IPS-18a (cell line): ENCODE measurements at regions not wholly inside any gene's neighbourhood (a gene's known extent, or its start where the extent isn't known, plus 50 kb on each side); places are given as distances from the start of the nearest gene placed in this dataset.

Experiments
- H3K27ac ChIP-seq: one replicate; pipeline ENCODE4 v1.5.1; 2013; ENCODE audit warnings: low read length
- H3K27me3 ChIP-seq: one replicate; pipeline ENCODE4 v1.6.1; 2013; ENCODE audit warnings: mild to moderate bottlenecking, low read length; ENCODE audit not compliant: control insufficient read depth, insufficient read depth
- H3K36me3 ChIP-seq: one replicate; pipeline ENCODE4 v1.6.1; 2013; ENCODE audit warnings: low read depth, low read length; ENCODE audit not compliant: control insufficient read depth
- H3K4me1 ChIP-seq: one replicate; pipeline ENCODE4 v1.6.1; 2013; ENCODE audit warnings: low read depth, low read length; ENCODE audit not compliant: control insufficient read depth
- H3K4me3 ChIP-seq: one replicate; pipeline ENCODE4 v1.5.1; 2013; ENCODE audit warnings: low read length
- H3K9ac ChIP-seq: one replicate; pipeline ENCODE4 v1.6.1; 2013; ENCODE audit warnings: mild to moderate bottlenecking, low read length, moderate library complexity
- H3K9me3 ChIP-seq: one replicate; pipeline ENCODE4 v1.6.1; 2013; ENCODE audit warnings: low read depth, low read length; ENCODE audit not compliant: control insufficient read depth

- Histone ChIP-seq H3K9me3 (no peaks in the 10 kb centered on the region), H3K36me3 (no peaks in the 10 kb centered on the region), H3K27ac (no peak overlapping the region), H3K4me3 (no peak overlapping the region), H3K4me1 (peaks cover 7% of the 10 kb centered on the region), H3K9ac (no peak overlapping the region), H3K27me3 (no peaks in the 10 kb centered on the region)
These were observed 651.6 kb upstream of the TBX3 start for GRCh38 chr12:115335594-115335993.

- Histone ChIP-seq H3K4me1 (peaks cover 7% of the 10 kb centered on the region), H3K9ac (no peak overlapping the region), H3K9me3 (no peaks in the 10 kb centered on the region), H3K27me3 (no peaks in the 10 kb centered on the region), H3K27ac (no peak overlapping the region), H3K4me3 (no peak overlapping the region), H3K36me3 (no peaks in the 10 kb centered on the region)
These were observed 651.1 kb upstream of the TBX3 start for GRCh38 chr12:115335048-115335447.

- Histone ChIP-seq H3K9me3 (no peaks in the 10 kb centered on the region), H3K4me3 (no peak overlapping the region), H3K27me3 (no peaks in the 10 kb centered on the region), H3K27ac (no peak overlapping the region), H3K4me1 (peaks cover under 1% of the 10 kb centered on the region), H3K9ac (no peak overlapping the region), H3K36me3 (no peaks in the 10 kb centered on the region)
These were observed 649.0 kb upstream of the TBX3 start for GRCh38 chr12:115332945-115333344.

- Histone ChIP-seq H3K4me1 (no peaks in the 10 kb centered on the region), H3K9ac (no peak overlapping the region), H3K9me3 (no peaks in the 10 kb centered on the region)
These were observed 641.9 kb upstream of the TBX3 start for GRCh38 chr12:115325858-115326257.

GRCh38 chr12:115324949-115325593 is 641.1 kb upstream of the TBX3 start:
- Histone ChIP-seq H3K9ac (no peak overlapping the region), H3K27ac (no peak overlapping the region), H3K9me3 (no peaks in the 10 kb centered on the region), H3K36me3 (no peaks in the 10 kb centered on the region), H3K4me1 (no peaks in the 10 kb centered on the region), H3K4me3 (no peak overlapping the region), H3K27me3 (no peaks in the 10 kb centered on the region)

More at GRCh38 chr12:115325858-115326257, 641.9 kb upstream of the TBX3 start:
- Histone ChIP-seq H3K4me3 (no peak overlapping the region), H3K27me3 (no peaks in the 10 kb centered on the region), H3K36me3 (no peaks in the 10 kb centered on the region), H3K27ac (no peak overlapping the region)

- no peak overlapping the region for H3K4me3 ChIP-seq
- H3K4me1 ChIP-seq = no peaks in the 10 kb centered on the region
- H3K9me3 ChIP-seq = no peaks in the 10 kb centered on the region
- no peaks in the 10 kb centered on the region for H3K27me3 ChIP-seq
- no peak overlapping the region for H3K9ac ChIP-seq
- no peak overlapping the region for H3K27ac ChIP-seq
- H3K36me3 ChIP-seq = no peaks in the 10 kb centered on the region
These were observed 639.4 kb upstream of the TBX3 start for GRCh38 chr12:115323223-115323905.

- H3K4me1 ChIP-seq = no peaks in the 10 kb centered on the region
- H3K9ac ChIP-seq = no peak overlapping the region
- no peaks in the 10 kb centered on the region for H3K27me3 ChIP-seq
- no peak overlapping the region for H3K27ac ChIP-seq
- H3K4me3 ChIP-seq = no peak overlapping the region
- H3K36me3 ChIP-seq = no peaks in the 10 kb centered on the region
- H3K9me3 ChIP-seq = no peaks in the 10 kb centered on the region
These were observed 638.3 kb upstream of the TBX3 start for GRCh38 chr12:115322275-115322674.

- Histone ChIP-seq H3K4me3 (no peak overlapping the region), H3K4me1 (no peaks in the 10 kb centered on the region), H3K27ac (no peak overlapping the region), H3K36me3 (no peaks in the 10 kb centered on the region), H3K9ac (no peak overlapping the region), H3K27me3 (no peaks in the 10 kb centered on the region), H3K9me3 (no peaks in the 10 kb centered on the region)
These were observed 637.0 kb upstream of the TBX3 start for GRCh38 chr12:115320967-115321366.

- Histone ChIP-seq H3K4me3 (no peak overlapping the region), H3K9ac (no peak overlapping the region), H3K9me3 (no peaks in the 10 kb centered on the region), H3K4me1 (no peaks in the 10 kb centered on the region), H3K27ac (no peak overlapping the region), H3K36me3 (no peaks in the 10 kb centered on the region), H3K27me3 (no peaks in the 10 kb centered on the region)
These were observed 636.5 kb upstream of the TBX3 start for GRCh38 chr12:115320451-115320850.

GRCh38 chr12:115319446-115320040 is 635.6 kb upstream of the TBX3 start:
- H3K4me3 ChIP-seq = no peak overlapping the region
- H3K36me3 ChIP-seq = no peaks in the 10 kb centered on the region
- no peaks in the 10 kb centered on the region for H3K9me3 ChIP-seq
- no peaks in the 10 kb centered on the region for H3K4me1 ChIP-seq
- no peak overlapping the region for H3K27ac ChIP-seq
- no peak overlapping the region for H3K9ac ChIP-seq
- H3K27me3 ChIP-seq = no peaks in the 10 kb centered on the region

- no peaks in the 10 kb centered on the region for H3K36me3 ChIP-seq
- H3K9ac ChIP-seq = no peak overlapping the region
- no peaks in the 10 kb centered on the region for H3K4me1 ChIP-seq
- H3K27me3 ChIP-seq = no peaks in the 10 kb centered on the region
- H3K27ac ChIP-seq = no peak overlapping the region
- H3K9me3 ChIP-seq = no peaks in the 10 kb centered on the region
- no peak overlapping the region for H3K4me3 ChIP-seq
These were observed 630.0 kb upstream of the TBX3 start for GRCh38 chr12:115313929-115314328.

GRCh38 chr12:115312901-115313300 is 628.9 kb upstream of the TBX3 start:
- no peaks in the 10 kb centered on the region for H3K36me3 ChIP-seq
- no peak overlapping the region for H3K27ac ChIP-seq
- H3K9me3 ChIP-seq = no peaks in the 10 kb centered on the region
- H3K4me3 ChIP-seq = no peak overlapping the region
- H3K27me3 ChIP-seq = no peaks in the 10 kb centered on the region
- no peak overlapping the region for H3K9ac ChIP-seq
- H3K4me1 ChIP-seq = no peaks in the 10 kb centered on the region
